ENCODE measurements at regions not wholly inside any gene's neighbourhood (a gene's known extent, or its start where the extent isn't known, plus 50 kb on each side); places are given as distances from the start of the nearest gene placed in this dataset.

DNA sequence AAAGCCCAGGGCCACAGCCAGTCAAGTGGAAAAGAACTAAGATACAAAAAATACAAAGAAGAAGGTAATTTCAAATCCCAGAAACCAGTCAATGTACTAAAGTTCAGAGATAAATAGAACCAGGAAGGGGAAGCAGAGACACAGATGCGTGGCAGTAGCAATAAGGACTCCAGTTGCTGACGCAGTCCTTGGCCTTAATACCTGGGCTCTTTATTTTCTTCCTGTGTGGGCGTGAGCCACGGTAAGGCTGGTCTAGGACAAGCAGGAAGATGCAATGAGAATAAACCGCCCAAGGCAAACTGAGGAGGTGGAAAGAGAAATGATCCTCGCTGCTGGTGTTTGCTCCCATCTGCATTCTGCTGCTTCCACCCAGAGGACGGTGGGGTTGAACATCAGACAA, 65.6 kb upstream of the PLXNA2 start:
- TF ChIP-seq, protein P1, sequence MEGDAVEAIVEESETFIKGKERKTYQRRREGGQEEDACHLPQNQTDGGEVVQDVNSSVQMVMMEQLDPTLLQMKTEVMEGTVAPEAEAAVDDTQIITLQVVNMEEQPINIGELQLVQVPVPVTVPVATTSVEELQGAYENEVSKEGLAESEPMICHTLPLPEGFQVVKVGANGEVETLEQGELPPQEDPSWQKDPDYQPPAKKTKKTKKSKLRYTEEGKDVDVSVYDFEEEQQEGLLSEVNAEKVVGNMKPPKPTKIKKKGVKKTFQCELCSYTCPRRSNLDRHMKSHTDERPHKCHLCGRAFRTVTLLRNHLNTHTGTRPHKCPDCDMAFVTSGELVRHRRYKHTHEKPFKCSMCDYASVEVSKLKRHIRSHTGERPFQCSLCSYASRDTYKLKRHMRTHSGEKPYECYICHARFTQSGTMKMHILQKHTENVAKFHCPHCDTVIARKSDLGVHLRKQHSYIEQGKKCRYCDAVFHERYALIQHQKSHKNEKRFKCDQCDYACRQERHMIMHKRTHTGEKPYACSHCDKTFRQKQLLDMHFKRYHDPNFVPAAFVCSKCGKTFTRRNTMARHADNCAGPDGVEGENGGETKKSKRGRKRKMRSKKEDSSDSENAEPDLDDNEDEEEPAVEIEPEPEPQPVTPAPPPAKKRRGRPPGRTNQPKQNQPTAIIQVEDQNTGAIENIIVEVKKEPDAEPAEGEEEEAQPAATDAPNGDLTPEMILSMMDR (IDR thresholded peaks at IDR 0.05) = no peak
- H3K4me3 ChIP-seq = no peak overlapping the region
- H3K36me3 ChIP-seq = no peaks in the 10 kb centered on the region
- no peaks in the 10 kb centered on the region for H3K27me3 ChIP-seq
- no peaks in the 10 kb centered on the region for H3K9me3 ChIP-seq
- DNase-seq (ENCODE audit: low spot score in 2 of 2) = no peak
- intact Hi-C loops (cut with DNase I) = no loop called here
- no peaks in the 10 kb centered on the region for H3K4me1 ChIP-seq
- H3K27ac ChIP-seq = no peak overlapping the region

- Histone ChIP-seq H3K4me1 (no peaks in the 10 kb centered on the region), H3K4me3 (no peak overlapping the region), H3K9me3 (no peaks in the 10 kb centered on the region), H3K36me3 (no peaks in the 10 kb centered on the region), H3K27ac (no peak overlapping the region), H3K27me3 (no peaks in the 10 kb centered on the region)
- intact Hi-C loops (cut with DNase I) = no loop called here
- TF ChIP-seq, protein P1 (IDR thresholded peaks at IDR 0.05) = no peak
- DNase-seq (ENCODE audit: low spot score in 2 of 2) = no peak
Observed at GRCh38 chr1:208312706-208313105, 68.5 kb upstream of the PLXNA2 start.

DNA sequence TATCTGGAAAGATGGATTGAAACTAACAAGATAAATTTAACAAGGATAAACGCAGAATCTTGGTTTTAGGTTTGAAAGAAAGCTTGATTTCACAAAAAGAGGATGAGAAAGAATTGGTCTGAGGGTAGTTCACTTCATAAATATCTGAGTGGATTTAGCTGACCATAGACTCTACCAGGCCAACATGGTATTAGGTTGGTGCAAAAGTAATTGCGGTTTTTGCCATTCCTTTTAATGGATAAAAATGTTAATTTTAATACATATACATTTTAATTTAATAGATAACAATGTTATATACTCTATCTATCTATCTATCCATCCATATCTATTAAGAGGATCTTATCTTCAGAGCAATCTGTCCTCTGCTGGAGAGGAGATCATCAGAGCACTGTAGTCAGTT, 70.2 kb upstream of the PLXNA2 start:
- TF ChIP-seq, protein P1 (IDR thresholded peaks at IDR 0.05) = no peak
- no peaks in the 10 kb centered on the region for H3K27me3 ChIP-seq
- intact Hi-C loops (cut with DNase I) = no loop called here
- H3K36me3 ChIP-seq = no peaks in the 10 kb centered on the region
- no peak overlapping the region for H3K27ac ChIP-seq
- no peaks in the 10 kb centered on the region for H3K4me1 ChIP-seq
- no peaks in the 10 kb centered on the region for H3K9me3 ChIP-seq
- no peak overlapping the region for H3K4me3 ChIP-seq
- no peak for DNase-seq (ENCODE audit: low spot score in 2 of 2)

DNA sequence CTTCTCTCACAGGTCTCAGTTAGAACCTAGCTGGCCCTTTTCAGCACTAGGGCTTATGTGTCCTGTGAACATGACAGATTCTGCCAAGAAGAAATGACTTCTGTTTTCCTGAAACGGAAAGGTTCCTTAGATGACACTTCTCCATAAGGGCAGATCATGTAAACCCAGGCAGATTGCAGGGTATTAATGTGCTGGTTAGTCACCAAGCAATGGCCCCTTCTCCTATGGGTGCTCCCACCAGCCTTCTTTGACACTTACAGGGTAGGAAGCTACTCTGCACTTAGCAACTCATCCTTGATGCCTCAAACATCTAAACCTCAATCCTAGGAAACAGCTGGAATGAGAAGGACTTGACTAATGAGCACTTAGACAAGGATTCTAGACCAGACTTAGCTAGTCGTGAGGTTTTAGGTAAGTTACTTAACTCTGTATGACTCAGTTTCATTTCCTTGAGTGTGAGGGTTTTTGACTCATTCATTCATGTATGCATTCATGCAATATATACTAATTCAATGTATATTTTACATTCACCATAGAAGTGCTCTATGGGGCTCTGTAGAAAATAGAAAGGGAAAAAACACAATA, 74.1 kb upstream of the PLXNA2 start:
- Histone ChIP-seq H3K4me1 (no peaks in the 10 kb centered on the region), H3K36me3 (no peaks in the 10 kb centered on the region), H3K9me3 (no peaks in the 10 kb centered on the region), H3K27me3 (no peaks in the 10 kb centered on the region), H3K27ac (no peak overlapping the region), H3K4me3 (no peak overlapping the region)
- TF ChIP-seq, protein P1 (IDR thresholded peaks at IDR 0.05) = no peak
- DNase-seq (ENCODE audit: low spot score in 2 of 2) = no peak
- intact Hi-C loops (cut with DNase I) = no loop called here

DNA sequence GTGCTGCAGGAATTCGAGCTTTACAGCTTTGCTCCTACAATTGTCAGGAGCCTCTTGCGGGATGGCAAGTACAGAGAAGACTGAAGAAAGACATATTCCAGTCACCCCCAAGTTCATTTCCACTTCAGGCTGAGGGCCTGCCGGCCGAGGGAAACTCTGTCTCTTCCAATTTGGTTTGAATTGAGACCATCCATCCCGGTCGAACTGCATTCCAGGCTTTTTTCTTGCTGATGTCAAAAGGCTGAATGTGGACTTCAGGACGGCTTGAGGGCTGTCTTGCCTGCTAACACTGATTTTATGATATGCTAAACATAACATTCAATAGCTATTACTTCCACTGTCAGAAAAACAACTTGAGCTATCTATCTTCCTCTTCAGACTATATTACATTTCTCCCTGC, 79.8 kb upstream of the PLXNA2 start:
- no peak overlapping the region for H3K27ac ChIP-seq
- no peaks in the 10 kb centered on the region for H3K36me3 ChIP-seq
- H3K9me3 ChIP-seq = no peaks in the 10 kb centered on the region
- TF ChIP-seq, protein P1 (IDR thresholded peaks at IDR 0.05) = no peak
- H3K4me3 ChIP-seq = no peak overlapping the region
- H3K4me1 ChIP-seq = no peaks in the 10 kb centered on the region
- intact Hi-C loops (cut with DNase I) = no loop called here
- no peaks in the 10 kb centered on the region for H3K27me3 ChIP-seq
- no peak for DNase-seq (ENCODE audit: low spot score in 2 of 2)

GRCh38 chr1:208326033-208326432, 81.8 kb upstream of the PLXNA2 start:
- intact Hi-C loops (cut with DNase I) = no loop called here
- no peak for DNase-seq (ENCODE audit: low spot score in 2 of 2)
- Histone ChIP-seq H3K9me3 (no peaks in the 10 kb centered on the region), H3K27ac (no peak overlapping the region), H3K4me1 (no peaks in the 10 kb centered on the region), H3K36me3 (no peaks in the 10 kb centered on the region), H3K27me3 (no peaks in the 10 kb centered on the region), H3K4me3 (no peak overlapping the region)
- TF ChIP-seq, protein P1 (IDR thresholded peaks at IDR 0.05) = no peak

Measured in ascending aorta (tissue), 2 donors.